PC-3 (cell line): ENCODE measurements at regions not wholly inside any gene's neighbourhood (a gene's known extent, or its start where the extent isn't known, plus 50 kb on each side); places are given as distances from the start of the nearest gene placed in this dataset.

Source experiments
- CTCF ChIP-seq: fragments of 300-600 bp; sonication (generic); conservative IDR thresholded peaks from 2 replicates; pipeline ENCODE4 v1.5.1; 2017; ENCODE audit warnings: antibody characterized with exemption, low read depth, mild to moderate bottlenecking, low read length
- EZH2 ChIP-seq: fragments of 300-600 bp; sonication (generic); IDR thresholded peaks from one replicate; pipeline ENCODE4 v1.6.1; 2017; ENCODE audit warnings: antibody characterized with exemption, mild to moderate bottlenecking, low read length; ENCODE audit not compliant: unreplicated experiment
- EZH2phosphoT487 ChIP-seq: fragments of 300-600 bp; sonication (generic); IDR thresholded peaks from 2 replicates; pipeline ENCODE4 v1.6.1; 2018; ENCODE audit warnings: mild to moderate bottlenecking, antibody characterized with exemption, low read length, borderline replicate concordance

GRCh38 chr1:198845851-198846250, 207.0 kb downstream of the PTPRC start:
- TF ChIP-seq CTCF = no peak
- TF ChIP-seq EZH2phosphoT487 = no peak
- no peak for TF ChIP-seq EZH2
